Breast epithelium (tissue), 4 donors: ENCODE measurements at regions not wholly inside any gene's neighbourhood (a gene's known extent, or its start where the extent isn't known, plus 50 kb on each side); places are given as distances from the start of the nearest gene placed in this dataset.
"Not testable (repeated sequence)": the region's sequence is repeated elsewhere in the genome, so short reads cannot be mapped to it uniquely, and the experiment has no call there.

Source experiments
- DNase-seq, 2 donors: peaks; one replicate each; pipeline ENCODE4 v3.0.0-alpha.2; 2019; ENCODE audit warnings: low spot score in 2 of 2
- H3K27ac ChIP-seq, 2 donors: fragments of 200-600 bp; sonication (generic) in 1 of 2; one replicate each; pipeline ENCODE4 v1.5.1; 2016 to 2019; ENCODE audit warnings: mild to moderate bottlenecking in 1 of 2
- H3K27me3 ChIP-seq, 2 donors: fragments of 200-600 bp; sonication (generic) in 1 of 2; one replicate each; pipeline versions ENCODE4 v1.5.1 to v1.6.0; 2017 to 2019; ENCODE audit warnings: control low read depth in 1 of 2, mild to moderate bottlenecking in 1 of 2
- H3K36me3 ChIP-seq: fragments of 200-600 bp; one replicate; pipeline ENCODE4 v1.5.1; 2019
- H3K4me1 ChIP-seq, 2 donors: fragments of 200-600 bp; sonication (generic); one replicate each; pipeline ENCODE4 v1.5.1; 2016 to 2019; ENCODE audit warnings: control low read depth in 1 of 2
- H3K4me3 ChIP-seq, 3 donors: fragments of 200-600 bp; sonication (generic); 1 replicate in 2 of 3; 2 replicates in 1 of 3; pipeline ENCODE4 v1.5.1; 2016 to 2019; ENCODE audit warnings: mild to moderate bottlenecking in 3 of 3, moderate library complexity in 2 of 3
- H3K9me3 ChIP-seq, 2 donors: fragments of 200-600 bp; sonication (generic) in 1 of 2; one replicate each; pipeline ENCODE4 v1.5.1; 2016 to 2019; ENCODE audit warnings: control low read depth in 1 of 2
- CTCF ChIP-seq, 3 donors: fragments of 450-650 bp; IDR thresholded peaks; one replicate each; pipeline ENCODE4 v1.5.1; 2016 to 2017; ENCODE audit warnings: antibody characterized with exemption in 3 of 3, mild to moderate bottlenecking in 3 of 3, moderate library complexity in 3 of 3
- POLR2A ChIP-seq: fragments of 450-650 bp; IDR thresholded peaks from one replicate; pipeline ENCODE4 v1.6.1; 2016; ENCODE audit warnings: antibody characterized with exemption, mild to moderate bottlenecking, moderate library complexity
- POLR2AphosphoS5 ChIP-seq, 3 donors: sonication (generic); formaldehyde crosslinking; IDR thresholded peaks; one replicate each; pipeline ENCODE4 v1.6.1; 2017; ENCODE audit warnings: antibody characterized with exemption in 3 of 3
- intact Hi-C: fragments of 100-400 bp; cut with DNase I; formaldehyde crosslinking; loops from one replicate; pipeline ENCODE4 v1.15.1; 2023; ENCODE audit warnings: low total_unique reads

DNA sequence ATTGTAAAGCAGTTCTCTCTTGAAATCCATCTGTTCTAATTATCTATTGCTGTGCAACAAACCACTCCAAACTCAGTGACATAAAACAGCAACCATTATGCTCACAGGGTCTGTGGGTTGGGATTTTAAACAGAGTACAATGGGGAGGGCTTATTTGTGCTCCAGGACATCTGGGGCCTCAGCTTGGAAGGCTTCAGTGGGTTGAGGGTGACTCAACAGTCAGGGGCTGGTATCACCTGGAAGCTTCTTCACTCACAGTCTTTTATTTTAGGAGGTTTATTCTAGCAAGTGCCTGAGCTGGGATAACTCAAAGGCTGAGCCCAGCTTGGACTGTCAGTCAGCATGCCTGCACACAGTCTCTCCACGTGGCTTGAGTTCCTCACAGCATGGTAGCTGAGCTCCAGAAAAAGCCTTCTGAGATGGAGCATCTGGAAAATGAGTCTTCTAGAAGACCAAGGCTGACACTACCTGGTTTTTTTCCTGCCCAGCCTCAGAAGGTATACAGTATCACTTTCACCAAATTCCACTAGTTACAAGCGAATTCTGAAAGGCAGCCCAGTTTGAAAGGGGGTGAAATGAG, 234.6 kb upstream of the ID4 start:
- intact Hi-C loops: no loop called here
- no peaks in the 10 kb centered on the region for H3K9me3 ChIP-seq
- DNase-seq: no peak
- H3K36me3 ChIP-seq: no peaks in the 10 kb centered on the region
- no peak overlapping the region for H3K4me3 ChIP-seq
- no peak overlapping the region for H3K27ac ChIP-seq
- TF ChIP-seq POLR2AphosphoS5 (IDR thresholded peaks at IDR 0.05) (no peak), CTCF (IDR thresholded peaks at IDR 0.05) (no peak), POLR2A (no peak)
- no peaks in the 10 kb centered on the region for H3K27me3 ChIP-seq
- H3K4me1 ChIP-seq: no peaks in the 10 kb centered on the region

DNA sequence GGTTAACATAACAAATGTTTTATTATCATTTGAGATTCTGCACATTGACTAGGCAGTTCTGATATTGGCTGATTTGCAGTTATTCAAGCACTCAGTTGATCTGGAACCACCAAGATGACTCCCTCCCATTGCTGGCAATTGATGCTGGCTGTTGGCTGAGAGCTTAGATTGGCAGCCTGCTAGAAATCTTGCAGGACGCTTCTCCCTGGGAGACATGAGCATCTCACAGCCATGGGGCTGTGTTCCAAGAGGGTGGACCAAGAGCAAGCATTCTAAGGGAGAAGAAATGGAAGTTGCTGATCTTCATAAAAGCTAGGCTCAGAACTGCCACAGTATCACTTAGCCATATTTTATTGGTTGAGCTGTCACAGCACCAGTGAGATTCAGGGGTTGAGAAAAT, 233.4 kb upstream of the ID4 start:
- no peak for DNase-seq
- H3K4me3 ChIP-seq: no peak overlapping the region
- H3K9me3 ChIP-seq: no peaks in the 10 kb centered on the region
- intact Hi-C loops: no loop called here
- no peaks in the 10 kb centered on the region for H3K27me3 ChIP-seq
- H3K36me3 ChIP-seq: no peaks in the 10 kb centered on the region
- no peak for TF ChIP-seq POLR2AphosphoS5 (IDR thresholded peaks at IDR 0.05)
- no peak overlapping the region for H3K27ac ChIP-seq
- H3K4me1 ChIP-seq: no peaks in the 10 kb centered on the region

DNA sequence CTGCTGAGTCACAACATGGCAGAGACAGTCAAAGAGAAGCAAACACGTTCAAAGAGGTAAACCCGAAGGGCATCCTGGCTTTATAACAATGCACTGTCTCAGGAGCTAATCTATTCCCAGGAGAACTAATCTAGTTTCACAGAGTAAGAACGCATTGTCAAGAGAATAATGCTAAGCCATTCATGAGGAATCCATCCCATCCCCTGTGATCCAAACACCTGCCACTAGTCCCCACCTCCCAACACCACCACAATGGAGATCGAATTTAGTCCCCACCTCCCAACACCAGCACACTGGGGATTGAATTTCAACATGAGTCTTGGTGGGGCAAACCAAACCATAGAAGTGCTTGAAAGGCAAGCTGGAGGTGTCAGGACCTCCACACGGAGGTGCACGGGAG, 231.5 kb upstream of the ID4 start:
- intact Hi-C loops: no loop called here
- no peak for TF ChIP-seq CTCF (IDR thresholded peaks at IDR 0.05)
- no peak for TF ChIP-seq POLR2A
- no peak for TF ChIP-seq POLR2AphosphoS5 (IDR thresholded peaks at IDR 0.05)
- DNase-seq: no peak
- Histone ChIP-seq H3K9me3 (no peaks in the 10 kb centered on the region), H3K27ac (no peak overlapping the region), H3K36me3 (no peaks in the 10 kb centered on the region), H3K27me3 (no peaks in the 10 kb centered on the region), H3K4me1 (no peaks in the 10 kb centered on the region), H3K4me3 (no peak overlapping the region)

- intact Hi-C loops: no loop called here
- Histone ChIP-seq H3K36me3 (no peaks in the 10 kb centered on the region), H3K4me3 (no peak overlapping the region), H3K27me3 (no peaks in the 10 kb centered on the region), H3K4me1 (no peaks in the 10 kb centered on the region), H3K9me3 (no peaks in the 10 kb centered on the region), H3K27ac (no peak overlapping the region)
- TF ChIP-seq CTCF (IDR thresholded peaks at IDR 0.05): no peak
- no peak for DNase-seq
Measured at GRCh38 chr6:19608546-19608945, 228.6 kb upstream of the ID4 start.

DNA sequence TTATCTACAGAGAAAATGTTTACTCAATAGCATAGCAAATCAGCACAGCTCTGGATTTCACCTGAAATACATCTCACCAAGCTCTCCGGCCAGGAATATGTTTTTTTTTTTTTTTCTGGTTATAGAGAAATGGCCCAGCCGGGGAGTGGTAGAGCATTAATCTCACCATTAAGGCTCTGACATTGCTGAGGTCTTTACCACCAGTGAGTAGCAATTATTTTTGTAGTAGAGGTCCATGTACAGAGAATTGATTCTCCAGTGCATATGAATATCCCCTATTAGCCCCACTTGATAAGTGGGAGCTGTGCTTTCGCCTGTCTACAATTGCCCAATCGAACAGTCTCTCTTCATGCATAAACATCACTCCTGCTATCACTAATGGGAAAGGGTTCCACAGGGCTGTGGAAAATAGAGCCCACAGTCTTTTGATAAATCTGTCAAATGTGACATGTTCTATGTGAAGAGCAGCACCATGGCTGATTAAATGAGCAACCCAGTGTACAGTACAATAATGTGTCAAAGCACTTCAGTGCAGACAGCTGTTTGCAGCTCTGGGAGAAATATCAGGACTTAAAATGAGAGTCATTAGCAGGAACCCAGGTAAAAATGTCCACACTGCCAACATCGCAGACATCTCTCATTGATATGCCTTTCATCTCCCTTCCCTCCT, 227.1 kb upstream of the ID4 start:
- Histone ChIP-seq H3K9me3 (no peaks in the 10 kb centered on the region), H3K4me1 (no peaks in the 10 kb centered on the region), H3K36me3 (no peaks in the 10 kb centered on the region), H3K27me3 (no peaks in the 10 kb centered on the region), H3K4me3 (no peak overlapping the region), H3K27ac (no peak overlapping the region)
- intact Hi-C loops: no loop called here
- TF ChIP-seq POLR2AphosphoS5 (IDR thresholded peaks at IDR 0.05): no peak
- TF ChIP-seq CTCF (IDR thresholded peaks at IDR 0.05): no peak
- TF ChIP-seq POLR2A: no peak
- no peak for DNase-seq

GRCh38 chr6:19612672-19613466, 224.3 kb upstream of the ID4 start:
- DNase-seq, H3K9me3 ChIP-seq, H3K4me1 ChIP-seq, intact Hi-C loops, H3K36me3 ChIP-seq, H3K4me3 ChIP-seq, H3K27ac ChIP-seq, H3K27me3 ChIP-seq: not testable (repeated sequence)
